ENCODE measurements at regions not wholly inside any gene's neighbourhood (a gene's known extent, or its start where the extent isn't known, plus 50 kb on each side); places are given as distances from the start of the nearest gene placed in this dataset.

GRCh38 chr9:81848472-81848871, 79.8 kb upstream of the SPATA31D4 start:
- DNase-seq, result peak; percentile 24 to 32

GRCh38 chr9:81849631-81850259, 78.5 kb upstream of the SPATA31D4 start:
- no peak for DNase-seq

GRCh38 chr9:81850724-81851123, 77.5 kb upstream of the SPATA31D4 start:
- no peak for DNase-seq

GRCh38 chr9:81851340-81851739, 76.9 kb upstream of the SPATA31D4 start:
- DNase-seq, result no peak

GRCh38 chr9:81852820-81853219, 75.4 kb upstream of the SPATA31D4 start:
- no peak for DNase-seq

- DNase-seq, result no peak
Measured at GRCh38 chr9:81855538-81855937, 72.7 kb upstream of the SPATA31D4 start.

- no peak for DNase-seq
Measured at GRCh38 chr9:81858657-81859430, 69.4 kb upstream of the SPATA31D4 start.

GRCh38 chr9:81860581-81860980, 67.6 kb upstream of the SPATA31D4 start:
- DNase-seq, result no peak

GRCh38 chr9:81861644-81862043, 66.6 kb upstream of the SPATA31D4 start:
- no peak for DNase-seq

- DNase-seq, result no peak
Measured at GRCh38 chr9:81868145-81868544, 60.1 kb upstream of the SPATA31D4 start.

- no peak for DNase-seq
Measured at GRCh38 chr9:81871695-81872094, 56.5 kb upstream of the SPATA31D4 start.

- no peak for DNase-seq
Measured at GRCh38 chr9:81874250-81874649, 54.0 kb upstream of the SPATA31D4 start.

GRCh38 chr9:81874931-81875330, 53.3 kb upstream of the SPATA31D4 start:
- DNase-seq, result no peak

- DNase-seq, result no peak
Measured at GRCh38 chr9:81877047-81877446, 51.2 kb upstream of the SPATA31D4 start.

Measured in Kasumi-1 (cell line).